DMS 273 treated with DMSO at 0.1 percent for 48 hours (cell line): ENCODE measurements at regions not wholly inside any gene's neighbourhood (a gene's known extent, or its start where the extent isn't known, plus 50 kb on each side); places are given as distances from the start of the nearest gene placed in this dataset.
"Not testable (repeated sequence)": the region's sequence is repeated elsewhere in the genome, so short reads cannot be mapped to it uniquely, and the experiment has no call there.

ENCODE experiments used
- DNase-seq: peaks from one replicate; lab custom pipeline; 2025; lab: John Stamatoyannopoulos, UW

- no peak for DNase-seq
Observed at GRCh38 chr14:26304056-26304455, 293.8 kb downstream of the NOVA1 start.

GRCh38 chr14:26293909-26294308, 303.9 kb downstream of the NOVA1 start:
- DNase-seq = no peak

DNA sequence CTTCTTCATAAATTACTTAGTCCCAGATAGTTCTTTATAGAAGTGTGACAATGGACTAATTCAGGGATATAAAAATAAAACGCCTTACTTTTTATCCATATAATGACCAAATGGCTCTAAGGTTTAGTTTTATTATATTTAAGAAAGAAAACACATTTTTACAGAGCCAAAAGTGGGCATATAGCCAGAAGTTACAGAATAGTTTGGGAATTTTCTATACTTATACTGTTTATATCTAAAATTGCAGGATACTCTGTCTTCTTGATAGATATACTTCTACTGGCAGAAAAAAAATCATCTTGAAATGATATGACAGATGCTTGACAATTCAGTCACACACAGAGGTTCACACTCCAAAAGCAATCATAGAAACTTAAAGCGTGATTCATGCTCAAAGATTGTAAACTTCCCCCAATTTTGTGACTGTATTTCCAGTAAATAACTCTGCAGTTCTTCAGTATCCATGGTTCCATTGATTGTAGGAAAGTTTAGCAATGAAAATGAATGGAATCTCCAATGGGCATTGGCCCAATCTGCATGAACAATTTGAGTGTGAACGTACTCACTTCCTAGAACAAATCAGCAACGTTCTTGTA, 307.8 kb downstream of the NOVA1 start:
- DNase-seq = no peak

GRCh38 chr14:26286913-26287205, 311.0 kb downstream of the NOVA1 start:
- DNase-seq = no peak

DNA sequence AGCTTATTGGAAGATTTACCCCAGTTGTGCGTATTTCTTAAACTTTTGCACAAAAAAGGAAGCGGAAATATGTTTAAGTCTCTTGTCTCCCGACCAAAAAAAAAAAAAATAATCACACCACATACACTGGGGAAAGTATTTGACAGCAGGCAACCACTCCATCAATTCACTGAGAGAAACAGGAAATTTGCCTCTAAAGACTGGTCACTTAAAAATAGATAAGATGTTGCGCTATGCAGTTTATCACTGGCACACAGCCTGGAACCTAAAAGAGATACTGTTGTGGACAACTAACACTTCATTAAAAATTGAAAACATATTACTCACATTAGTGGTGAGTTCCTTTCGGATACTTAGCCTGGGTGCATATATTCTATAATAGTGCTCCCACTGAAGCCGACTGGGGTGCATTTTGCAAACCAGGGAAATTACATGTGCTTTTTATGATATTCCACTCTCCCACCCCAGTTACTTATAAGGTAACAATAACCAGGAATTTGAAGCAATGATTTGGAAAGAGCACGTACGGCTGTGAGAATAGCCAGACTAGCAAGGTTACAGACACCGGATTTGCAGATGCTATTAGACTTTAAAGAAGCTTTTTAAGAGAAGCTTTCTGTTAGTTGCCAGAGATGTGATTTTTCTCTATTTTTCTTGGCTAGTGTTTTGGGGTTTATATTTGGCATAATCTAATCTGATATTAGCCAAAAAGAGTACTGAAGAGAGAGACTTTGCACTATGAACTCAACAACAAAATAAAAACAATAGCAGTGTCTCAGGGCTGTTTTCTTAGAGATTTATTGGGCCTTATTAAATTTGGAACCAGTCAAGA, 311.5 kb downstream of the NOVA1 start:
- no peak for DNase-seq

DNA sequence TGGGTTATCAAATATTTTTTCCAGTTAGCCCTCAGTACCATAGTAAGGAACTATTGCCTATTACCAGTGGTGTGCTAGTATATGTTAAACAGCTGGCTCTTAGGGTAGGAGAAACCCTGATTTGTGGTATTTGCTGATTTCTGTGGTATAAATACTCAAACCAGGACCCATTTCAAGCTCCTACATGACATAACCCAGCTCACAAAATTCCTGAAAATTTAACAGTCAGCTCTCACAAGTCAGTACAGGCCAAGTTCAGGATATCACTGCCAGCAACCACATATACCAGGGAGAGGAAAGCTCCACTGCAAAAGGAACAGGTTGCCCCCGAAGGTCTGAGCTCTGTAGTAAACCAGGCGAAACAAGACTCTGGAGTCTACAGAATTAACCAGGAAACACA, 315.3 kb downstream of the NOVA1 start:
- DNase-seq = no peak

DNA sequence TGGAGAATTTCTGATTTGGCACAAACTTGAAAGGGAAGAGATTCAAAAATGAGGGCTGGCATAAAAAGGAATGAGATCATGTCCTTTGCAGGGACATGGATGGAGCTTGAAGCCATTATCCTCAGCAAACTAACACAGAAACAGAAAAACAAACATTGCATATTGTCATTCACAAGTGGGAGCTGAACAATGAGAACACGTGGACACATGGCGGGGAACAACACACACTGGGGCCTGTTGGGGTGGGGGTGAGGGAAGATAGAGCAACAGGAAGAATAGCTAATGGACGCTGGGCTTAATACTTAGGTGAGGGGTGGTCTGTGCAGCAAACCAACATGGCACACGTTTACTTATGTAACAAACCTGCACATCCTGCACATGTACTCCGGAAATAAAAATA, 315.8 kb downstream of the NOVA1 start:
- not testable (repeated sequence) for DNase-seq

- DNase-seq = no peak
Observed at GRCh38 chr14:26281280-26281998, 316.4 kb downstream of the NOVA1 start.

- DNase-seq = no peak
Observed at GRCh38 chr14:26276757-26277156, 321.1 kb downstream of the NOVA1 start.

- no peak for DNase-seq
Observed at GRCh38 chr14:26265170-26265685, 332.6 kb downstream of the NOVA1 start.

- DNase-seq = no peak
Observed at GRCh38 chr14:26261368-26262122, 336.3 kb downstream of the NOVA1 start.

DNA sequence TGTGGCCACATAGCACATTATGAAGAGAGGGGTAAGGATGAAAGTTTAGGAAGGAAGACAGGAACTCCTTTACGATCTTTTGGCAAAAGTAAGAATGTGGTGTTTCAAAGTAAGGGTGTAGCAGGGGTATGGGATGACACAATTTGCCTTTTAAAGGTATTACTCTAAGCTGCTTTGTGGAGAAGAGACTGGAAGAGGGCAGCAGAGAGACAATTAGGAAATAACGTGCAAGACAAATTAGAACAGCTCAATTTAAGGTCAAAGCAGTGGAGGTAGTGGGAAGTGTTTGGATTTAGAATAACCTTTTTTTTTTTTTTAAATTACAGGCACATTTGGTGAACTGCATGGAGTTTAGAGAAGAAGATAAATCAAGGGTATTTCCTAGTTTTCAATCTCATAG, 342.6 kb downstream of the NOVA1 start:
- no peak for DNase-seq

GRCh38 chr14:26252176-26252575, 345.7 kb downstream of the NOVA1 start:
- DNase-seq = no peak

DNA sequence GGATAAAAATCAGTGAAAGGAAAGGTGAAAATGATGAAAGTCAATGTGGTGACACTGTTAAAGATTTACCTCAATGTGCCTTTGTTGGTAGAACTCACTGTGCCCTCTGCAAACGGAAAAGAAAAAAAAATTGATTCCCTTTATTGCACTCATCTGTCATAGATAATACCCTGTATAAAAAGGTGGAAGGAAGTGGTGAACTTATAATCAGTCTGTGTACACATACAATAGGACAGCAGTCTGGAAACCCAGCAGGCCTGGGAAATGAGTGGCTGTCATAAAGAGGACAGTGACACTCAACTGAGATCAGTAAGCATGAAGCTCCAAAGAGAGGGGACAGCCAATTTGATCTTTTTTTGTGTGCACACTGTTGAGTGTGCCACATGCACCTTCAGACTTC, 364.7 kb downstream of the NOVA1 start:
- no peak for DNase-seq

DNA sequence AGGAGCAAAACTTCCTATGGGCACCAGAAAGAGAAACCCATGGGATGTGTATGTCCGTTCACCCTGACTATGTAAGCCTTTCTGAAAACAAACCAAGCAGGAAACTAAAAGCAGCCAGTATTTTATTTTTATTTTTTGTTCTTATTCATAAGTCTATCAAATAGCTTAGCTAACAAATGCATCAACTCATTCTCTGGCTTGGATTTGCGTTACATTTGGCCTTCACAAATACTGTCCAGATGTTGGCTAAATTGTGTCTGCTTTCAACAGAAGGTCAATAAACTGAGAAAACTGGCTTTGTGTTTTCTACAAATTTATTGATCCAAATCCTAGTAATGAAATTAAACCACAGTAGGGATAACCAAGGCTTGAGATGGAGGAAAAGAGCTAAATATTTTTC, 379.0 kb downstream of the NOVA1 start:
- no peak for DNase-seq

DNA sequence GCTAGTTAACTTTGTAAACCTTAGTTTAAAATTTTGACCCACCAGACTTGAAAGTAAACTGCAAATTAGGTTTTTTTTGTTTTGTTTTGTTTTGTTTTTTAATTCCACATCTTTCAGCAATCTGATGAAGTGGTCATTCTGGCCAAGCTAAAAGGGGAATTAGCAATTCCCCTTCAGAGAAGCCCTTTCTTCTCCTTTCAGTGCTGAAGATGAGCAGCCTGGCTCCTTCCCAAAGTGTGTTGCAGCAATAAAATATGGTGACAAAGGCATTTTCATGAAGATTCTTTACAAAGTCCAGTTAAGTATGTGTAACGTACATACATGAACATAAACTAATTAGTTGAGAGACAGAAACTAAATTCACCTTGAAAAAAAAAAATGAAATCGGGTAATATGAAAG, 380.1 kb downstream of the NOVA1 start:
- DNase-seq = no peak

GRCh38 chr14:26216786-26217185, 381.0 kb downstream of the NOVA1 start:
- no peak for DNase-seq

DNA sequence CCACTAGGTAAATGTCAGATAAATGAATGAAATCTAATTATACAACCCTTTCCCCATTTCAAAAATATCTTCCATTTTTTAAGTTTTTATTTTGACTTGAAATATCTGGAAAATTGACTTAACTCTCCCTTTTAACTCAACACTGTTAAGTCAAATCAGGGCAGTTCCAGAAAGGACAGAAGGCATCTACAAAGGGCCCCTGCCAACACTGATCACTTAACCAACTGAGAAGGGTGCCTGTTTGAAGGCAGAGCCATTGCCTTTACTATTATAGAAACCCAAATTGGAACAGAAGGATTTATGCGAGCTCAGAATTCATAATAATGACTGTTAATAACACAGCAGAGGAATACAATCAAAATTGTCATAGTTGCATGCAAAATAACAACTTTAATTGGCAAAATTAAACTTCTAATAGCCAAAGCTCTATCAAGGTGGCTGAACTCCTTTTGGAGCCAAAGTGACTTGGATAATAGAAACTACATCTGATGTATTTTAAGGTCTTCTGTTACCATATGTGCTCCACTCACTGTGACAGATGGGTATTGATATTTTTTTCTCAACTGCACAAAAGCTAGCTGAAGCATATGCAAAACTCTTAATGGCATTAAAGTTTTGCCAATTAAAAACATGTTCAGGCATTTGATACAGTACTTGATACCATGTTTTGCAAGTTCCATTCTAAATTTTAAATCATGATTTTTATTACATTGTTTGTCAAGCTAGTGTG, 383.8 kb downstream of the NOVA1 start:
- DNase-seq = peak; percentile 20

- no peak for DNase-seq
Observed at GRCh38 chr14:26209699-26210098, 388.1 kb downstream of the NOVA1 start.

GRCh38 chr14:26206640-26207039, 391.2 kb downstream of the NOVA1 start:
- no peak for DNase-seq

DNA sequence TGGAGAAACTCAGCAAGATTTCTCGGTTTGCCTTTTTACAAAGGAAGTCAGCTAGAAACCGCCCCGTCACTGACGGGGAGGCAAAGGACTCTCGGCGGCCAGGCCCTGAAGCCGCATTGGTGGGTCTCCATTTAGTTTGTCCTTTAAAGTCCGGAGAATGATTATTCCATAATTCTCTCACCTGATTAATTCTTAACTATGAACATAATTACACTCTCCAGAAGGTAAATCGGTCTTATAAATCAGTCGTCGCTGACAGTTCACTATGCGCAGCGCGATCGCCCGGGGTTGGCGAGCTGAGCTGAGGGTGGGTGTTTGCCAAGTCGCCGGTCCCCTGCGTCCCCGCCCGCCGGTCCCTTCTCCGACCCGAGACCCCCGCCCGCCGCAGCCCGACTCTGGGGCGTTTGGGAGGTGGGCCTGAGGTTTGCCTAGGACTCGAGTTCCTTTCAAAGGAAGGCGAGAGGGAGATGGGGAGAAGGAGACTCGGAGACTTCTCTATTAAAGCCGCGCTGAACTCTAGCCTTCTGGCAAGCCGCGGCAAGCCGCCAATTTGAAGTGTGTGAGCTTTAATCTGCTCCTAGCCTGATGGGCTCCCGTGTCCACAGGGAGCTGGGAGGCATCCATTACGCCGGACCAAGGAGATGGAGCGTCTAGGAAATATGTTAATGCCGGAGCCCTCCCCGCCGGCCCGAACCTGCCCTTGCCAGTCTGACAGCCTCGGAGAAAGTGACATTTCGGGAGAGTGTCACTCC, 392.9 kb downstream of the NOVA1 start:
- DNase-seq = no peak
